Left ventricle myocardium inferior (tissue), 1 donor: ENCODE measurements at regions not wholly inside any gene's neighbourhood (a gene's known extent, or its start where the extent isn't known, plus 50 kb on each side); places are given as distances from the start of the nearest gene placed in this dataset.

Source experiments
- DNase-seq: peaks from one replicate; pipeline ENCODE4 v3.0.0-alpha.2; 2020
- H3K27ac ChIP-seq: fragments of 200-600 bp; replicated peaks from 2 replicates; pipeline ENCODE4 v1.8.0; 2021
- H3K27me3 ChIP-seq: fragments of 200-600 bp; 2 replicates; pipeline ENCODE4 v1.8.0; 2021; ENCODE audit warnings: low read depth
- H3K36me3 ChIP-seq: fragments of 200-600 bp; 2 replicates; pipeline ENCODE4 v1.8.0; 2021
- H3K4me1 ChIP-seq: fragments of 200-600 bp; 2 replicates; pipeline ENCODE4 v1.8.0; 2021
- H3K4me3 ChIP-seq: fragments of 200-600 bp; 2 replicates; pipeline ENCODE4 v1.8.0; 2021; ENCODE audit warnings: mild to moderate bottlenecking, moderate library complexity
- H3K9me3 ChIP-seq: fragments of 200-600 bp; replicated peaks from 2 replicates; pipeline ENCODE4 v1.8.0; 2021
- CTCF ChIP-seq: fragments of 200-600 bp; IDR thresholded peaks from 2 replicates; pipeline ENCODE4 v1.8.0; 2021; ENCODE audit warnings: antibody characterized with exemption, mild to moderate bottlenecking, borderline replicate concordance
- intact Hi-C: fragments of 100-400 bp; cut with micrococcal nuclease; formaldehyde crosslinking; loops from one replicate; pipeline ENCODE4 v1.11.0; 2022
- donor health status: DM: no; HTN: yes; CAD: no; lungs with severe emphysema.

GRCh38 chr20:55696520-55696919 is 308.8 kb downstream of the CBLN4 start:
- no peak for DNase-seq
- no peak for TF ChIP-seq CTCF
- H3K36me3 ChIP-seq, result no peaks in the 10 kb centered on the region

GRCh38 chr20:55693641-55694040 is 311.7 kb downstream of the CBLN4 start:
- no peak overlapping the region for H3K4me3 ChIP-seq
- no peak overlapping the region for H3K27ac ChIP-seq
- no peak for DNase-seq
- no peaks in the 10 kb centered on the region for H3K9me3 ChIP-seq
- H3K4me1 ChIP-seq, result no peaks in the 10 kb centered on the region
- intact Hi-C loops, result no loop called here
- no peak for TF ChIP-seq CTCF
- no peaks in the 10 kb centered on the region for H3K36me3 ChIP-seq
- H3K27me3 ChIP-seq, result no peaks in the 10 kb centered on the region

More at GRCh38 chr20:55696520-55696919, 308.8 kb downstream of the CBLN4 start:
- H3K27ac ChIP-seq, result no peak overlapping the region
- intact Hi-C loops, result no loop called here
- H3K9me3 ChIP-seq, result no peaks in the 10 kb centered on the region
- no peak overlapping the region for H3K4me3 ChIP-seq
- H3K4me1 ChIP-seq, result no peaks in the 10 kb centered on the region
- H3K27me3 ChIP-seq, result no peaks in the 10 kb centered on the region

- no peak overlapping the region for H3K4me3 ChIP-seq
- no peaks in the 10 kb centered on the region for H3K27me3 ChIP-seq
- intact Hi-C loops, result no loop called here
- no peaks in the 10 kb centered on the region for H3K4me1 ChIP-seq
- H3K27ac ChIP-seq, result no peak overlapping the region
- no peaks in the 10 kb centered on the region for H3K36me3 ChIP-seq
- no peaks in the 10 kb centered on the region for H3K9me3 ChIP-seq
- no peak for DNase-seq
- TF ChIP-seq CTCF, result no peak
These were observed 319.5 kb downstream of the CBLN4 start for GRCh38 chr20:55685841-55686240.

GRCh38 chr20:55685425-55685824 is 319.9 kb downstream of the CBLN4 start:
- Histone ChIP-seq H3K36me3 (no peaks in the 10 kb centered on the region), H3K4me3 (no peak overlapping the region), H3K9me3 (no peaks in the 10 kb centered on the region), H3K4me1 (no peaks in the 10 kb centered on the region), H3K27me3 (no peaks in the 10 kb centered on the region), H3K27ac (no peak overlapping the region)
- intact Hi-C loops, result no loop called here
- no peak for DNase-seq
- no peak for TF ChIP-seq CTCF

GRCh38 chr20:55684578-55684977 is 320.7 kb downstream of the CBLN4 start:
- Histone ChIP-seq H3K27me3 (no peaks in the 10 kb centered on the region), H3K9me3 (no peaks in the 10 kb centered on the region), H3K4me3 (no peak overlapping the region), H3K27ac (no peak overlapping the region), H3K4me1 (no peaks in the 10 kb centered on the region), H3K36me3 (no peaks in the 10 kb centered on the region)
- intact Hi-C loops, result no loop called here
- no peak for DNase-seq
- no peak for TF ChIP-seq CTCF
